Left lung (tissue), 4 donors: ENCODE measurements at regions not wholly inside any gene's neighbourhood (a gene's known extent, or its start where the extent isn't known, plus 50 kb on each side); places are given as distances from the start of the nearest gene placed in this dataset.

Source experiments
- ATAC-seq: fragments of 200-7000 bp; cut with Tn5 transposase; one replicate; pipeline ENCODE4 v1.9.1; 2020; ENCODE audit warnings: moderate library complexity
- DNase-seq, 4 donors: peaks; one replicate each; pipeline ENCODE4 v3.0.0-alpha.2; 2013 to 2020
- H3K27ac ChIP-seq, 2 donors: fragments of 200-600 bp; sonication (generic) in 1 of 2; one replicate each; pipeline versions ENCODE4 v1.5.0 to v1.8.0; 2020 to 2021
- H3K27me3 ChIP-seq, 2 donors: fragments of 200-600 bp; sonication (generic) in 1 of 2; one replicate each; pipeline versions ENCODE4 v1.5.0 to v1.8.0; 2020 to 2021
- H3K36me3 ChIP-seq, 2 donors: fragments of 200-600 bp; sonication (generic) in 1 of 2; one replicate each; pipeline versions ENCODE4 v1.5.0 to v1.8.0; 2020 to 2021
- H3K4me1 ChIP-seq, 2 donors: fragments of 200-600 bp; one replicate each; pipeline ENCODE4 v1.8.0; 2021
- H3K4me3 ChIP-seq, 2 donors: fragments of 200-600 bp; sonication (generic) in 1 of 2; one replicate each; pipeline versions ENCODE4 v1.5.0 to v1.8.0; 2020 to 2021; ENCODE audit warnings: mild to moderate bottlenecking in 1 of 2
- H3K9me3 ChIP-seq, 2 donors: fragments of 200-600 bp; sonication (generic) in 1 of 2; one replicate each; pipeline versions ENCODE4 v1.5.0 to v1.8.0; 2020 to 2021
- intact Hi-C, 2 donors: fragments of 100-400 bp; cut with DNase I; formaldehyde crosslinking; loops; one replicate each; pipeline versions ENCODE4 v1.11.2 to v1.14.2; 2022
- TF ChIP-seq, protein P1 (sequence below), 2 donors: fragments of 200-600 bp; sonication (generic) in 1 of 2; IDR thresholded peaks; one replicate each; pipeline versions ENCODE4 v1.5.0 to v1.8.0; 2021; ENCODE audit warnings: antibody characterized with exemption in 2 of 2
- donor health status: DM: no; HTN: yes; CAD: no.
- donor health status: DM: no; HTN: no; CAD: no.

DNA sequence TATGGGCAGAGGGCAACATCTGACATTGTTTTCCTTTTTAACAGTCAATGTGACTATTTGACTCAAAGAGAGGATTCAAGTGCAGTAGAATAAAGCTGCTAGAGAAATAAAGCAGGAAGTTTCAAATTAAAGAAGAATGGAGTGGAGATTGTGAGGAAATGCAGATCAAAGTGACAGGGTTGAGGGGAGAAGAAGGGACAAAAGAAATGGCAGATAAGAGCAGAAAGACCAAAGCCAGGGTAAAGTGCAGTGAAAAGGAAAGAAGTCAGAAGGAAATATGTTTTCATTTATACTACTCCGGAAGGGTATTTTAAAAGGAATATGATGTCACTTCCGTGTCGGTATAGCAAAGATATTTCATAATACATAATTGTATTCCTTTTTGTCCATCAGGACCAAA is 297.5 kb upstream of the CRIM1 start:
- no peak overlapping the region for H3K4me3 ChIP-seq
- intact Hi-C loops = no loop called here

DNA sequence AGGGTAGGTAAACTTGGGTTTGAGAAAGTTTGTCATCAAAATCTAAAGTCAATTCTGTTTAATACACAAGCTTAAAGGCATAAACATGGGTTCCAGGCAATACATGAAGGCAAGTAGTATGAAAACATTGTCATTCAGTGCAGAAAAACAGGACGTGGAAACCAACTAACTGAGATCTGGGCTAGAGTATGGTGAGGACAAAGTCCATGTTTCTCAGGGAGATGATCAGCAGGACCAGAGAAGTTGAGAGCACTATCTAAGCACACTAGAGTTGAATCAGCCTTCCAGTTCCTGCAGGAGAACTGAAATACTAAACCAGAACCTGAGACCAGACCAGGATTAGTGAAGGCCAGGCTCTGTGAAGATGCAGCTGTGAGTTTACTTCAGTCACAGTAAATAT is 302.8 kb upstream of the CRIM1 start:
- no peaks in the 10 kb centered on the region for H3K4me1 ChIP-seq
- intact Hi-C loops = no loop called here
- no peak for DNase-seq
- peaks cover 0 to 12% of the 10 kb centered on the region in 2 donors for H3K9me3 ChIP-seq
- H3K36me3 ChIP-seq = no peaks in the 10 kb centered on the region
- H3K4me3 ChIP-seq = no peak overlapping the region
- H3K27me3 ChIP-seq = no peaks in the 10 kb centered on the region
- TF ChIP-seq, protein P1, sequence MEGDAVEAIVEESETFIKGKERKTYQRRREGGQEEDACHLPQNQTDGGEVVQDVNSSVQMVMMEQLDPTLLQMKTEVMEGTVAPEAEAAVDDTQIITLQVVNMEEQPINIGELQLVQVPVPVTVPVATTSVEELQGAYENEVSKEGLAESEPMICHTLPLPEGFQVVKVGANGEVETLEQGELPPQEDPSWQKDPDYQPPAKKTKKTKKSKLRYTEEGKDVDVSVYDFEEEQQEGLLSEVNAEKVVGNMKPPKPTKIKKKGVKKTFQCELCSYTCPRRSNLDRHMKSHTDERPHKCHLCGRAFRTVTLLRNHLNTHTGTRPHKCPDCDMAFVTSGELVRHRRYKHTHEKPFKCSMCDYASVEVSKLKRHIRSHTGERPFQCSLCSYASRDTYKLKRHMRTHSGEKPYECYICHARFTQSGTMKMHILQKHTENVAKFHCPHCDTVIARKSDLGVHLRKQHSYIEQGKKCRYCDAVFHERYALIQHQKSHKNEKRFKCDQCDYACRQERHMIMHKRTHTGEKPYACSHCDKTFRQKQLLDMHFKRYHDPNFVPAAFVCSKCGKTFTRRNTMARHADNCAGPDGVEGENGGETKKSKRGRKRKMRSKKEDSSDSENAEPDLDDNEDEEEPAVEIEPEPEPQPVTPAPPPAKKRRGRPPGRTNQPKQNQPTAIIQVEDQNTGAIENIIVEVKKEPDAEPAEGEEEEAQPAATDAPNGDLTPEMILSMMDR (IDR thresholded peaks at IDR 0.05) = no peak
- ATAC-seq = no peak
- no peak overlapping the region for H3K27ac ChIP-seq

More for the DNA sequence above, 297.5 kb upstream of the CRIM1 start:
- peaks cover 0 to 4% of the 10 kb centered on the region in 2 donors for H3K9me3 ChIP-seq
- TF ChIP-seq, protein P1 (IDR thresholded peaks at IDR 0.05) = no peak
- H3K4me1 ChIP-seq = no peaks in the 10 kb centered on the region
- no peak for ATAC-seq
- H3K27me3 ChIP-seq = no peaks in the 10 kb centered on the region
- H3K36me3 ChIP-seq = no peaks in the 10 kb centered on the region
- H3K27ac ChIP-seq = no peak overlapping the region
- no peak for DNase-seq

DNA sequence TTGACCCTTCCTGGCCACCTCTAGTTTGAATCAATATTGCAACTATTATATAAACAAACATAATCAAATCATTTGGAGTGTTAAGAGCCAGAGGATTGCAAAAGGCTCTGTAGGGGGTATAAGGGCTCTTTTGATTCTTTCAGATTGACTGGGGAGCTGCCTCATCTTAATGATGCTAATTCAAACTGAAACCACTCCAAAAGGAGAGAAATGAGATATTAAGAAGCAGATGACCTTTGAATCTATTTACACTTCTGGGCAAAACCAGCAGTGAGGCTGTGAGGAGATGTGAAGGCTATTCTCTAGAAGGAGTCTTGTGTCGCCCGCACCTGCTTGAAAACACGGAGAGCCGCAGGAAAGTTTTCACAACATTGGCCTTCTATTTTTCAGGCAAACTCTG is 311.2 kb upstream of the CRIM1 start:
- Histone ChIP-seq H3K27me3 (no peaks in the 10 kb centered on the region), H3K9me3 (no peaks in the 10 kb centered on the region), H3K4me3 (no peak overlapping the region), H3K4me1 (no peaks in the 10 kb centered on the region), H3K27ac (no peak overlapping the region), H3K36me3 (no peaks in the 10 kb centered on the region)
- ATAC-seq (no peak), DNase-seq (no peak)
- intact Hi-C loops = no loop called here
- TF ChIP-seq, protein P1 (IDR thresholded peaks at IDR 0.05) = no peak

DNA sequence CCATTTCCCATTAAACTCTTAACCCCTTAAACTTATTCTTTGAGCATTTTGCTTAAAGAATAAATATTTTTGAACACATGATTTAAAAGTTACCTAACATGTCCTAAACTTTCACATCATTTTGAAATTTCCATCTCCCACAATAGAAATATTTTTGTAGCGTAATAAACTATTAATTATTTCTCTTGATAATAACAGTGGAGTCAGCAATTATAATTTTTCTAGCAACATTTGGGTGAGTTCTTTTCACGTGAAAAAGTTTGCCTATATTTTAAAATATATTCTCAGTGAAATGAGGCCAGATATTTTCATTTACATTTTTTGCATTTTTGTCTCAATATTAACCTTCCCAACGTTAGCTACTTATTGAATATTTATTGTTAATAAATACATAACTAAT is 320.4 kb upstream of the CRIM1 start:
- Histone ChIP-seq H3K4me1 (no peaks in the 10 kb centered on the region), H3K36me3 (no peaks in the 10 kb centered on the region), H3K27me3 (no peaks in the 10 kb centered on the region), H3K27ac (no peak overlapping the region), H3K4me3 (no peak overlapping the region), H3K9me3 (no peaks in the 10 kb centered on the region)
- intact Hi-C loops = no loop called here
- no peak for ATAC-seq
- no peak for DNase-seq
- TF ChIP-seq, protein P1 (IDR thresholded peaks at IDR 0.05) = no peak

DNA sequence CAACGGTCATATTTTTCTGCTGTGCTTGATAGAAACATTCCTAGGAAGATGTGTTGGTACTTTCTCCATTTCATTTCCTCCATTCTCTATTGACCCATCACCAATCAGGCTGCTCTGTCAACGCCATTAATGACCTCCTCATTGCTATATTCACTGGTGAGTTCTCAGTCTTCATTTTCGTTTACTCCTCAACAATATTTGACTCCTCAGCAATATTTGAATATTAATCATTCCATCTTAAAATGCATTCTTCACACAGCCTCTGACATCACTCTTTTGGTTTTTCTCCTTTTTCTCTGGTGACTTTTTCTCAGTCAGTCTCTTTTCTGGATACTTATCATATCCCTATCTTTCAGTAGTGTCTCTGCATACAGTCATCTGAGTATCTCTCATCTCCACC is 323.5 kb upstream of the CRIM1 start:
- DNase-seq = no peak
- Histone ChIP-seq H3K36me3 (no peaks in the 10 kb centered on the region), H3K27me3 (no peaks in the 10 kb centered on the region), H3K4me3 (no peak overlapping the region), H3K4me1 (no peaks in the 10 kb centered on the region), H3K27ac (no peak overlapping the region), H3K9me3 (no peaks in the 10 kb centered on the region)
- intact Hi-C loops = no loop called here
- no peak for ATAC-seq
- TF ChIP-seq, protein P1 (IDR thresholded peaks at IDR 0.05) = no peak
